SK-N-SH (cell line): ENCODE measurements at regions not wholly inside any gene's neighbourhood (a gene's known extent, or its start where the extent isn't known, plus 50 kb on each side); places are given as distances from the start of the nearest gene placed in this dataset.

Experiments used
- EP300 ChIP-seq, 2 experiments: IDR thresholded peaks; 2 replicates each; pipeline versions ENCODE4 v1.4.0 to v1.6.1; 2012; ENCODE audit warnings: borderline replicate concordance in 1 of 2, low read depth in 1 of 2, low read length in 1 of 2
- FOXM1 ChIP-seq: IDR thresholded peaks from 2 replicates; pipeline ENCODE4 v1.4.0; 2012; ENCODE audit warnings: low read depth, mild to moderate bottlenecking
- MXI1 ChIP-seq: IDR thresholded peaks from 2 replicates; pipeline ENCODE4 v1.6.1; 2012; ENCODE audit warnings: mild to moderate bottlenecking, low read depth, low read length, improper control_type of control experiment
- NFIC ChIP-seq: IDR thresholded peaks from 2 replicates; pipeline ENCODE4 v1.4.0; 2012; ENCODE audit warnings: borderline replicate concordance
- POLR2AphosphoS5 ChIP-seq: IDR thresholded peaks from 2 replicates; pipeline ENCODE4 v1.6.1; 2012; ENCODE audit warnings: low read depth, low read length
- RAD21 ChIP-seq: IDR thresholded peaks from 2 replicates; pipeline ENCODE4 v1.6.1; 2012; ENCODE audit warnings: mild to moderate bottlenecking, low read length
- TAF1 ChIP-seq: IDR thresholded peaks from 2 replicates; pipeline ENCODE4 v1.6.1; 2012; ENCODE audit warnings: low read depth, mild to moderate bottlenecking, low read length, moderate library complexity, borderline replicate concordance
- TF ChIP-seq, protein P1 (sequence below): fragments of 200-600 bp; sonication (generic); IDR thresholded peaks from 2 replicates; pipeline ENCODE4 v1.6.1; 2017; ENCODE audit warnings: antibody characterized with exemption, mild to moderate bottlenecking, moderate library complexity
- TF ChIP-seq, protein P2 (sequence below): fragments of 150-350 bp; IDR thresholded peaks from 2 replicates; pipeline ENCODE4 v1.6.1; 2016; ENCODE audit warnings: mild to moderate bottlenecking, low read depth, low read length
- TF ChIP-seq, protein P3 (sequence below): fragments of 150-350 bp; IDR thresholded peaks from 2 replicates; pipeline ENCODE4 v1.6.1; 2017; ENCODE audit warnings: antibody characterized with exemption, low read length, low read depth, borderline replicate concordance

DNA sequence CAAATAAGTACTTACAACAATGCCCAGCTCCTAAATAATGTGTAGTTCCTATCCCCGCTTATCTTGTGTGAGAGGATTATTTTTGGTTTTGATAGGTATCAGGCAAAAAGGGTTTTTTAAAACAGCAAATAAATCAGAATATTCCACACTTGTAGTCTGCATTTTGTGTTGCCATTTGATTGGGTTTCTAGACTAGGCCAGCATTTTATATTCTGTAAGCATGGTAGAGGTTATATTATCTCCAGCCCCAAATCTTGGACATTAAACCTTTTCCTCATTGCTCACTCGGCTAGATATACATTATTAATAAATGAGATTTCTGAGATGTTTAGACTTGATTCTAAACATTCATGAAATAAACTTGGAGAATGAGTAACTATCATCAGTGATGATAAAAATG, 165.7 kb upstream of the C1orf21 start:
- TF ChIP-seq RAD21 = no peak
- TF ChIP-seq, protein P1, sequence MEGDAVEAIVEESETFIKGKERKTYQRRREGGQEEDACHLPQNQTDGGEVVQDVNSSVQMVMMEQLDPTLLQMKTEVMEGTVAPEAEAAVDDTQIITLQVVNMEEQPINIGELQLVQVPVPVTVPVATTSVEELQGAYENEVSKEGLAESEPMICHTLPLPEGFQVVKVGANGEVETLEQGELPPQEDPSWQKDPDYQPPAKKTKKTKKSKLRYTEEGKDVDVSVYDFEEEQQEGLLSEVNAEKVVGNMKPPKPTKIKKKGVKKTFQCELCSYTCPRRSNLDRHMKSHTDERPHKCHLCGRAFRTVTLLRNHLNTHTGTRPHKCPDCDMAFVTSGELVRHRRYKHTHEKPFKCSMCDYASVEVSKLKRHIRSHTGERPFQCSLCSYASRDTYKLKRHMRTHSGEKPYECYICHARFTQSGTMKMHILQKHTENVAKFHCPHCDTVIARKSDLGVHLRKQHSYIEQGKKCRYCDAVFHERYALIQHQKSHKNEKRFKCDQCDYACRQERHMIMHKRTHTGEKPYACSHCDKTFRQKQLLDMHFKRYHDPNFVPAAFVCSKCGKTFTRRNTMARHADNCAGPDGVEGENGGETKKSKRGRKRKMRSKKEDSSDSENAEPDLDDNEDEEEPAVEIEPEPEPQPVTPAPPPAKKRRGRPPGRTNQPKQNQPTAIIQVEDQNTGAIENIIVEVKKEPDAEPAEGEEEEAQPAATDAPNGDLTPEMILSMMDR = no peak
- TF ChIP-seq, protein P2, sequence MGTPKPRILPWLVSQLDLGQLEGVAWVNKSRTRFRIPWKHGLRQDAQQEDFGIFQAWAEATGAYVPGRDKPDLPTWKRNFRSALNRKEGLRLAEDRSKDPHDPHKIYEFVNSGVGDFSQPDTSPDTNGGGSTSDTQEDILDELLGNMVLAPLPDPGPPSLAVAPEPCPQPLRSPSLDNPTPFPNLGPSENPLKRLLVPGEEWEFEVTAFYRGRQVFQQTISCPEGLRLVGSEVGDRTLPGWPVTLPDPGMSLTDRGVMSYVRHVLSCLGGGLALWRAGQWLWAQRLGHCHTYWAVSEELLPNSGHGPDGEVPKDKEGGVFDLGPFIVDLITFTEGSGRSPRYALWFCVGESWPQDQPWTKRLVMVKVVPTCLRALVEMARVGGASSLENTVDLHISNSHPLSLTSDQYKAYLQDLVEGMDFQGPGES = no peak
- TF ChIP-seq TAF1 = no peak
- TF ChIP-seq POLR2AphosphoS5 = no peak
- TF ChIP-seq NFIC = no peak
- TF ChIP-seq MXI1 = no peak
- no peak for TF ChIP-seq EP300 (IDR thresholded peaks at IDR 0.05; ENCODE audit: borderline replicate concordance in 1 of 2, low read depth in 1 of 2, low read length in 1 of 2)
- no peak for TF ChIP-seq FOXM1
- TF ChIP-seq, protein P3, sequence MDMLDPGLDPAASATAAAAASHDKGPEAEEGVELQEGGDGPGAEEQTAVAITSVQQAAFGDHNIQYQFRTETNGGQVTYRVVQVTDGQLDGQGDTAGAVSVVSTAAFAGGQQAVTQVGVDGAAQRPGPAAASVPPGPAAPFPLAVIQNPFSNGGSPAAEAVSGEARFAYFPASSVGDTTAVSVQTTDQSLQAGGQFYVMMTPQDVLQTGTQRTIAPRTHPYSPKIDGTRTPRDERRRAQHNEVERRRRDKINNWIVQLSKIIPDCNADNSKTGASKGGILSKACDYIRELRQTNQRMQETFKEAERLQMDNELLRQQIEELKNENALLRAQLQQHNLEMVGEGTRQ = no peak
